NCI-H1105 (cell line): ENCODE measurements at regions not wholly inside any gene's neighbourhood (a gene's known extent, or its start where the extent isn't known, plus 50 kb on each side); places are given as distances from the start of the nearest gene placed in this dataset.
A peak's percentile ranks its signal among the peaks of the same experiment; 100 is the strongest.

ENCODE experiments used
- DNase-seq: peaks from one replicate; lab custom pipeline; 2025; lab: John Stamatoyannopoulos, UW

- no peak for DNase-seq
These were observed 1058.0 kb downstream of the KCNT2 start for GRCh38 chr1:195550071-195550862.

DNA sequence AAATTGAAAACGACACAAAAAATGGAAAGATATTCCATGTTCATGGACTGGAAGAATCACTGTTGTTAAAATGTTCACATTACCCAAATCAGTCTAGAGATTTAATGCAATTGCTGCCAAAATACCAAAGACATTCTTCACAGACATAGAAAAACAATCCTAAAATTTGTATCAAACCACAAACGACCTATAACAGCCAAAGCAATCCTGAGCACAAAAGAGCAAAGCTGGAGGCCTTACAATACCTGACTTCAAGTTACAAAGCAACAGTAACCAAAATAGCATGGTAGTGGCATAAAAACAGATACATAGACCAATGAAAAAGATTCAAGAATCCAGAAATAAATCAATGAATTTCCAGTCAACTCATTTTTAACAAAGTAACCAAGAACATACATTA lies 1077.3 kb downstream of the KCNT2 start:
- no peak for DNase-seq

DNA sequence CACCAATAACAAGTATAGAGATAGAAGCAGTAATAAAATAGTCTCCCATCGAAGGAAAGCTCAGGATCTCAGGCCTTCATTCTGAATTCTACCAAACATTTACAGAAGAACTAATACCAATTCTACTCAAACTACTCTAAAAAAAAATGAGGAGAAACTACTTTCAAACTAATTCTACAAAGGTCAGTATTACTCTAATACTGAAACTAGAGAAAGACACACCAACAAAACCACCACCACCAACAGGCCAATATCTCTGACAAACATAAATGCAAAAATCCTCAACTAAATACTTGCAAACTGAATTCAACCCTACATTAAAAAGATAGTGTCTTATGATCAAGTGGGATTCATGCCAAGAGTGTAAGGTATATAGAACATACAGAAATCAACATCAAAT lies 1078.4 kb downstream of the KCNT2 start:
- DNase-seq = no peak

GRCh38 chr1:195520757-195521156 lies 1087.5 kb downstream of the KCNT2 start:
- no peak for DNase-seq

- no peak for DNase-seq
These were observed 1092.2 kb downstream of the KCNT2 start for GRCh38 chr1:195516036-195516435.

DNA sequence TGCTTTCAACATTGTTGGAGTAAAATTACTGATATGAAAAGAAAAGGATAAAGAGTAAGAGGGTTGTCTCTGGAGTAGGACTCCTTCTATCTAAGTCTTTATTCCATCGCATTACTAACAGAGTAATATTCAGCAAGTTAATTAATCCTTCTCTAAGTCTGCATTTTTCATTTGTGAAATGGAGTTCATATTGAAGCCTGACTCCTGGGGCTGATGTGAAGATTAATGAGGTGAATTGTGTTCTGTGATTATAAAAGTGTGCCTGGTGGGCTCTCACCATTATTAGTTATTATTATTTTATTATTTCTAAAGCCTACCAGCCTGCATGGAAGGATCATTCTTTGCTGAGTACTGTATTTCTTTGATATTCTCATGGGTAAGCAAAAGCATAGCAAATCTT lies 1096.7 kb downstream of the KCNT2 start:
- no peak for DNase-seq

GRCh38 chr1:195501118-195501517 lies 1107.1 kb downstream of the KCNT2 start:
- no peak for DNase-seq

- peak; percentile 10 for DNase-seq
These were observed 1112.3 kb downstream of the KCNT2 start for GRCh38 chr1:195495720-195496635.

DNA sequence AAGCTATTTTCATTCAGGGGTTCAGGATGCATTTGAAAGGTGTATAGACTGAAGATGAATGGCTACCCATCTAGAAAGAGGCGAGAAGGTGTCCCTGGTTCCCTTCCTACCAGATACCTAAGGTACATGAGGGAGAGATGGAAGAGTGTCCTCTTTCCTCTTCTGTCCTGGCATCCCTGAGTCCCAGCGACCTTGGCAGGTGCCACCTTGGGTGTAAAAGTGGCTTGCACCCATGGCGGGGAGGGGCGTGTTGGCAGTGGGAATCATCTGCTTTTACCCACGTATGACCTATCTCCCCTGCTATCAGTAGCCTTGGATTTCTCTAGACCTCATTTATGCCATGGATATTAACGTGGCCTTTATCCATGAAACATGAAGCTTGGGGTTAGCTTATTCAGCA lies 1126.1 kb downstream of the KCNT2 start:
- DNase-seq = no peak

- DNase-seq = no peak
These were observed 1126.9 kb downstream of the KCNT2 start for GRCh38 chr1:195481293-195481692.

GRCh38 chr1:195475568-195475967 lies 1132.7 kb downstream of the KCNT2 start:
- no peak for DNase-seq

DNA sequence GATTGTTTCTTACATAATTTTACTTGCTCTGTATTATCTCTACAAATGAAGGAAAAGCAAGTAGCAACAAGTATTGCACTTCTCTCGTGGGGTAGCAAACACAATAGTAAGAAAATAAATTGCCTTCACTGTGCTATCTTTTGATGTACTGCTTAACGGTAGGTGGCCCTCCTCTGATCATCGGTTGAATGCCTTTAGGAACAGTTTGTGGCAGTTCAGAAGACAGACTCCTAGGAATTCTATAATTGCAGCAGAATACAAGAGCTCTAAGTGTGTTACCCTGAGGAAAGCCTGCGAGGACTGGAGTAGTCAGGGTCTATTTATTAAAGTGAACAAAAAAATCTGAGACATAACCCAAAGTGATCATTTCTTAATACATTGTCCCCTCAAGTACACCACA lies 1135.9 kb downstream of the KCNT2 start:
- no peak for DNase-seq

- no peak for DNase-seq
These were observed 1141.6 kb downstream of the KCNT2 start for GRCh38 chr1:195466639-195467038.

DNA sequence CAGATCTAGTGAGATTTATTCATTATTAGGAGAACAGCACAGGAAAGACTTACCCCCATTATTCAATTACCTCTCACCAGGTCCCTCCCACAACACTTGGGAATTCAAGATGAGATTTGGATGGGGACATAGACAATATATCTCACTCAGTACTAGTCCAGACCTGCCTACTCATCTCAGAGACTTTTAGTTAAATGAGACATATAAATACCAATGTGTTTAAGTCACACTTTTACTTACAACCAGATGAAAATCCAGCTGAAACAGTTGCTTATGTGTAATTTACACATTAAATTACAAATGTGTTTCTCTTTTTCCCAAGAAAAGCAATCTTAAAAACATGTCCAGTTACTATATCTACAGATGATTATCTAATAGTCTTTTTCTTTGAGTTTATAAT lies 1145.6 kb downstream of the KCNT2 start:
- DNase-seq = no peak

GRCh38 chr1:195462152-195462551 lies 1146.1 kb downstream of the KCNT2 start:
- DNase-seq = no peak

DNA sequence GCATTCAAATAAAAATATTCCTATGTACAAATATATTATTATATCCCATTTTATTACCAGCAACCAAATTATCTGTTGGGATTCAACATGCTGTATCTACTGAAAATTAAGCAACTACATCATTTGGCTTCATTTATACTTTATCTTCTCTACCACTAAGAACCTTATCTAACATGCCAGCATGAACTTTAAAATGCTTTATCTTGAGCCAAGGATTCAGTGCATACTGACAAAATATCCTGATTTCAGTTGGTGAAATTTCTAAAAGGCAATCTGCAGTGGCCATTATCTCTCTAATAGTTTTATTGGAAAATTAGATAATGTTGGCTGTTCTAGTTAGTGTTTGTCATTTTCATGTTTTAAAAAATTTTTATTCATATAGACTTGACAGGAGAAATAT lies 1149.9 kb downstream of the KCNT2 start:
- DNase-seq = no peak

DNA sequence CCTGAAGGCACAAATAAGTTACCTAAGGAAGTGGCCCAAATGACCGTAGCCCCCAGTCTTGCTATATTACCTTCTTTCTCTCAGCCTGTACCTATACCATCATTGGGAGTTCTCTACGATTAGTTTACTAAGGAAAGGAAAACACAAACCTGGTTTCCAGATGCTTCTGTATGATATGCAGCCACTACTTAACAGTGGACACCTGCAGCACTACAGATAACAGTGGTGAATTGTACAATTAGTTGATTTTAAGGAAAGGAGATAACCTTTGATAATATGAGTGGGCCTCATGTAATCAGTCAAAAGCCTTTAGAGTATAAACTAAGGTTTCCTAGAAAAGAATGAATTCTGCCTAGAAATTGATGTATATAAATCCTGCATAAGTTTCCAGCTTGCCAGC lies 1157.4 kb downstream of the KCNT2 start:
- no peak for DNase-seq

DNA sequence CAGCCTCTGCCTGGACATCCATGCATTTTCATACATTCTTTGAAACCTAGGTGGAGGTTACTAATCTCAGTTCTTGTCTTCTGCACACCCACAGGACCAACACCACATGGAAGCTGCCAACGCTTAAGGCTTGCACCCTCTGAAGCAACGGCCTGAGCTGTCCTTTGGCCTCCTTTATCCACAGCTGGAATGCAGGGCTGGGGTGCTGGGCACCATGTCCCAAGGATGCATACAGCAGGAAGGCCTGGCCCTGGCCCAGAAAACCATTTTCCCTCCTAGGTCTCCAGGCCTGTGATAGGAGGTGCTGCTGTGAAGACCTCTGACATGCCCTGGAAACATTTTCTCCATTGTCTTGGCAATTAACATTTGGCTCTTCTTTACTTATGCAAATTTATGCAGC lies 1168.6 kb downstream of the KCNT2 start:
- DNase-seq = no peak

- DNase-seq = no peak
These were observed 1173.6 kb downstream of the KCNT2 start for GRCh38 chr1:195434566-195435203.

DNA sequence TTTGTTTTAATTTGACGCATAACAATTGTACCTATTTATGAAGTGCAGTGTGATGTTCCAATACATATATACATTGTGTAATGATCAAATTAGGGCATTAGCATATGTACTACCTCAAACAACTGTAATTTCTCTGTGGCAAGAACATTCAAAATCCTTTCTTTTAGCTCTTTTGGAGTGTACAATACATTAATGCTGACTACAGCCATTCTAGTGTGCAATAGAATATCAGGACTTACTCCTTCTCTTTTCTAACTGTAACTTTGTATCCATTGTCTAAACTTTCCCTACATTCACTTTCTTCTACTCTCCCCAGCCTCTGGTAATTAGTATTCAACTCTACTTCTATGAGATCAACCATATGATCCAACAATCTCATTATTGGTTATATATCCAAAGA lies 1177.4 kb downstream of the KCNT2 start:
- no peak for DNase-seq

- no peak for DNase-seq
These were observed 1179.3 kb downstream of the KCNT2 start for GRCh38 chr1:195428927-195429326.

DNA sequence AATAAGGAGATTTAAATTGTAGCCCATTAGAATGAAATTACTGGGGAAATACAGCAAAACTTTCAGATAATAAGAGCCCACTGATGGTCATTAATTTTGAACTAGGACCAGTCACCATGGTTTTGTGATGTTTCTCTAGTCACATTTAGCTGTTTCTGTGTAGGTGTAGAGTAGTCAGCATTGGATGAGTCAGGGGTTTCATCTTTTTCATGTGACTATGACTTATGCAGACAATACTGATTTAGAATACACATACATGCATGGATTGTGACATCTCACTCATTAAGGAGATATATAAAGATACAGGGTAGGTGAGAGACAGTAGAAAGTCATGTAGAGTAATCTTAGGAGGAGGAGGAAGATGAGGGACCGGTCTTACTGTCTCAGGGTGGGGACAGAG lies 1192.7 kb downstream of the KCNT2 start:
- no peak for DNase-seq

DNA sequence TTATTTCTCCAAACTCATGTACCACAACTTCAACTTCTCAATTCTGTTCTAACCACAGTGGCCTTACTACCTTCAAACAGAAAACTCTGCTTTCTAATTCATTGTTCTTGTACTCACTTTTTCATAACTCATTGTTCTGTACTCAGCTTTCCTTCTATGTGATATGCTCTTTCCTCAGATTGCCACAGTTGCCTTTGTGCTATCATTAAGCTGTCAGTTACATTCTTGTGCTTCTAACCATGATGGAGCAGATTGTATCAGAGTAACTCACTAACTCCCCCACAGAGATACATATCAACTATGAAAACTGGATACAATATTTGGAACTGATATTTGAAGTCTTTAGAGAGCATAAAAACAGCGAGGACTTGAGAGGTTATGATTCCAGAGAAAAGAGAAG lies 1213.7 kb downstream of the KCNT2 start:
- no peak for DNase-seq
